HG03060 (cell line): ENCODE measurements at regions not wholly inside any gene's neighbourhood (a gene's known extent, or its start where the extent isn't known, plus 50 kb on each side); places are given as distances from the start of the nearest gene placed in this dataset.
"Not testable (repeated sequence)": the region's sequence is repeated elsewhere in the genome, so short reads cannot be mapped to it uniquely, and the experiment has no call there.

Experiments
- ATAC-seq: cut with Tn5 transposase; IDR thresholded peaks from one replicate; pipeline ENCODE4 v1.9.1; 2021; ENCODE audit warnings: low read depth, moderate number of reproducible peaks; ENCODE audit not compliant: unreplicated experiment

DNA sequence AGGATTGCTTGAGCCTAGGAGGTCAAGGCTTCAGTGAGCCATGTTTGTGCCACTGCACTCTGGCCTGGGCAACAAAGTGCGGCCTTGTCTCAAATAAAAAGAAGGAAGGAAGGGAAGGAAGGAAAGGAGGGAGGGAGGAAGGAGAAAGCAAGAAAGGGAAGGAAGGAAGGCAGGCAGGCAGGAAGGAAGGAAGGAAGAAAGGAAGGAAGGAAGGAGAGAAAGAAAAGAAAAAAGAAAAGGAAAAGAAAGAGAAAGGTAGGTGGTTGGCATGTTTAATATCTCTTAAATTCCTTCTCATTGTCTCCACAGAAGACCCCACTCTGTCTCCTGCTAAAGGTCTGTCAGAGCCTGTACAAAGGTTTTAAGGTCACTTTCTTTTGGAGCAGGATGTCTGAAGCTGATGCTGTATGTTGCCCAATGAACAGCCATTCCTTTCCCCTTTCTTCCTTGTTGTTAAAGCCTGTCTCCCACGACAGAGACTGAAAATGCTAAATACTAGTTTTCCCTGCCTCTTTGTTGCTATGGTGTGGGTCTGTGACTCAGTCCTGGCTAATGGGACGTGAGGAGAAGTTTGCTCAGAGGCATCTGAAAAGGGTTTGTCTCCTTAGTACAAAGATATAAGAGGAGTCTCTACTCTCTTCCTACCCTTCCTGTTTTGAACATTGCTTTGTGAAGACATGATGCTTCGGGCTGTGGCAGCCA is 213.3 kb downstream of the PCSK1 start:
- ATAC-seq, result no peak

DNA sequence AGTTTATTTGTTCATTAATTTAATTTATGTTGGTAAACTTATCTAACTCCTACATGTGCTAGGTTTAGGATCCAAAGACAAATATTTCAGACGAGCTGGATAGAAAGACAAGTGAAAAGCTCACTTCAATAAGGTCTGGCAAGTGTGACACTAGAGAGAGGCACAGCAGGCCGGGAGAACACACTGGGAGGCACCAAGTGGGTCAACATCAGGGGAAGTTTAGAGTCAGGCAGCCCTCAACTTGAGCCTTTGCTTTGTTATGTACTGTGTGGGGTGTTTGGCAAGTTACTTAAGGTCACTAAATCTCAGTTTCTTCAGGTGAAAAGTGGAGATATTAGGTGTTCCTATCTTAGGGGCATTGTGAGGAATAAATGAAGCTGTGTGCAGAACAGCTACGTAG is 214.4 kb downstream of the PCSK1 start:
- ATAC-seq, result no peak

DNA sequence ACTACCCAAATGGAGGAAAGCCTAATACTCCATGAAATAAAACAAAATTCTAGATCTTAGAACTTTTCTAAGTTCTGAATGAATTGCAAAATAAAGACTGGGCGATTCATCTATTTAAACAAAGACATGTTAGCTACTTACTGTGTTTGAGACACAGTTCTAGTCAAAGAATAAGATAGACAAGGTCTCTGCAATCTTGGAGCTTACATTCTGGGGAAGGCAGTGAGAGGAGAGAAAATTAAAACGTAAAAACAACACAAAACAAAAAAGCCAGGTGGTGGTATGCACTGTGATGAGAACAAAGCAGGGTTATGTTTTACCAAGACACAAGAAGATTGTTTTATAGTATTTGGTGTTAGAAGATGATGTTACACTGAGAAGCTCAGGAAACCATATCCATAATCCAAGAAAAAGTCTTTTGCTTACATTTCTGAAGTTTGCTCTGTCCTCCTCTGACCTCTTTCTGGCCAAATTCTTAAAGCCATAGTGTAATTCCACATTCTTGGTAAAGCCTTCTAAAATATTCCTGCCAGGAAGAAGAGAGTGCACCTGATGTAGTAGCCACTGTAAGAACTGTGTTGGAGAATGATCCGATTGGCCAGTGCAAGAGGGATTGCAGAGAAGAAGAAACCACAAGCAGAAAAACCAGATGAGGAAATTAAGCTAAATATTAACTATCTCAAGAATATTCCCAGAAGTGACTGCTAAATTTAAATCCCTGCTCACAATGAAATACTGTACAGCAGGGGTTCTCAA is 218.4 kb downstream of the PCSK1 start:
- no peak for ATAC-seq

DNA sequence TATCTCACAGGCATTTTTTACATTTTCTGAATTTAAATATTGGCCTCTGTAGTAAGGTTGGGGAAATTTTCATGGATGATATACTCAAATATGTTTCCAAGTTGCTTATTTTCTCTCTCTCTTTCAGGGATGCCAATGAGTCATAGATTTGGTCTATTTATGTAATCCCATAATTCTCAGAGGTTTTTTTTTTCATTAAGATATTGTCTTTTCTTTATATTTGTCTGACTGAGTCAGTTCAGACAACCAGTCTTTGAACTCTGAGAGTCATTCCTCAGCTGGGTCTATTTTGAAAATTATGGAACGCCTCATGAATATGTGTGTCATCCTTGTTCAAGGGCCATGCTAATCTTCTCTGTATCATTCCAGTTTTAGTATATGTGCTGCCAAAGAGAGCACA is 223.2 kb downstream of the PCSK1 start:
- ATAC-seq, result no peak

DNA sequence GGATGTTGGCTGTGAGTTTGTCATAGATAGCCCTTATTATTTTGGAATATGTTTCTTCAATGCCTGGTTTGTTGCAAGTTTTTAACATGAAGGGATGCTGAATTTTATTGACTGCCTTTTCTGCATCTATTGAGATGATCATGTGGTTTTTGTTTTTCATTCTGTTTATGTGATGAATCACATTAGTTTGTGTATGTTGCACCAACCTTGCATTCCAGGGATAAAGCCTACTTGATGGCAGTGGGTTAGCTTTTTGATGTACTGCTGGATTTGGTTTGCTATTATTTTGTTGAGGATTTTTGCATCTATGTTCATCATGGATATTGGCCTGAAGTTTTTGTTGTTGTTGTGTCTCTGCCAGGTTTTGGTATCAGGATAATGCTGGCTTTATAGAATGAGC is 225.6 kb downstream of the PCSK1 start:
- ATAC-seq, result no peak

DNA sequence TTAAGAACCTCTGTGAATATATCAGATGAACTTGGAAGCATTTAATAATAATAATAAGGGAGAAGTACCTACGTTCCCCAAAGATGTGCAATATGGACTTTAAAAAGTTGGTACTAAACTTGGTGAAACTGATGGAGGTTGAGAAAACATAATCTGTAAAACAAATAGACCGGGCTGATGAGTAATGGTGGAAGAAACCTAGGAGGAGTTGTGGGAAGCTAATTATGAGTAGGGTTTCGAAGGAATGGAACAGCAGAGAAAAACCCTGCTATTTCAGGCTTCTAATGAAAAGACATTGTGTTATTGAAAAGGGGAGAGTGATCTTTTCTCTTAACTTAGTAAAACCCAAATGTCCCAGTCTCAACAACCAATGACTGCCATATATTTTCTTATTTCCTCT is 229.3 kb downstream of the PCSK1 start:
- ATAC-seq, result no peak

DNA sequence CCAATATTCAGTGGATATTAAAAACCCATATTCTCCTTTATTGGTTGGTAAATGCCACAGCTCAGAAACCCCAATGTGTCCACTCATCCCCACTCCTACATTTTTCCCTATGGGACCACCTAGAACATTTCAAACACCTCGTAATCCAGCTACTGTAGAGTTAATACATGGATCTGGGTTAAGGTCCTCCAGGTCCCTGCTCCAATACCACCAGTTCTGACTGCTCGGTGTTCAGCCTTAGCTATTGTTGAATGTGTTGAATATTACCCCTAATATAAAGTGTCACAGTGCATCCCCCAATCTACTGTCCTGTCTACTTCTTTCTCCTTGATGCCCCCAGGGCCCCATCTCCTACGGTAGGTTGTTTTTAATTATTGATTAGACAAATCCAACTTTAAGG is 231.5 kb downstream of the PCSK1 start:
- no peak for ATAC-seq

DNA sequence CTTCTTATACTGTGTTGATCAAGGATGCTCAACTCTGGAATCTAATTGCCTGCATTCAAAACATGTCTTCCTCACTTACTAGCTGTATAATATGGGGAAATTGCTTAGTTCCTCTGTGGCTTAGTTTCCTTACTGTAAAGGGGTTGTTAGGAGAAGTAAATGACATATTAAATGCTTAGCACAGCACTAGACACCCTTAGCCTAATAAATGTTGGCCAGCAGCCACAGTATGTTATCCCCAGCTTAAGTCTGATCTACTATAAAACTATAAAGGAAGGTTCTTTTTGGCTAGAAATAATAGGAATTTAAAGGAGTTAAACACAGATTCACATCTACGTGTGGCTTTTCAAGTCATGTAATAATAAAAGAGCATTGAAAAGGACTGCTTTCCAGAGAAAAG is 232.4 kb downstream of the PCSK1 start:
- ATAC-seq, result no peak

DNA sequence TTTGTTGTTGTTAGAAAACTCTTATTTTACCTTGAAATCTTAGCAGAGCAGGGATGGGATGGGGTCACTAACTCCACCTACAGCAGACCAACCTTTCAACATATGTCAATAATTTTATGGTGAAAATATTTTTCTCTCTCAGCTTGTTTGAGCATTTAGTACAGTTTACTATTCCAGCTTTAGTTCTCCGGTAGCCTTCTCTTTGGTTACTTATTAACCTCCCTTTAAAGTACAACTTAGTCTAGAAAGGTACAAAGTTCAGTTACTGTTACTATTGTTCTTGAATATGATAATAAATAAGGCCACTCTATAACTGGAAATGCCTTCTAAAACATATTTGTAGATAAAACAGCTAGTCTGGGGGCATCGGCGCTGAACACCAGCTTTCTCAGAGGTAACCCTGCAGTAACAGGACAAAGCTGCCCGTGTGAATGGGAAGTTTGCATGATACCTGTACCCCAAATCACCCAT is 233.3 kb downstream of the PCSK1 start:
- no peak for ATAC-seq

DNA sequence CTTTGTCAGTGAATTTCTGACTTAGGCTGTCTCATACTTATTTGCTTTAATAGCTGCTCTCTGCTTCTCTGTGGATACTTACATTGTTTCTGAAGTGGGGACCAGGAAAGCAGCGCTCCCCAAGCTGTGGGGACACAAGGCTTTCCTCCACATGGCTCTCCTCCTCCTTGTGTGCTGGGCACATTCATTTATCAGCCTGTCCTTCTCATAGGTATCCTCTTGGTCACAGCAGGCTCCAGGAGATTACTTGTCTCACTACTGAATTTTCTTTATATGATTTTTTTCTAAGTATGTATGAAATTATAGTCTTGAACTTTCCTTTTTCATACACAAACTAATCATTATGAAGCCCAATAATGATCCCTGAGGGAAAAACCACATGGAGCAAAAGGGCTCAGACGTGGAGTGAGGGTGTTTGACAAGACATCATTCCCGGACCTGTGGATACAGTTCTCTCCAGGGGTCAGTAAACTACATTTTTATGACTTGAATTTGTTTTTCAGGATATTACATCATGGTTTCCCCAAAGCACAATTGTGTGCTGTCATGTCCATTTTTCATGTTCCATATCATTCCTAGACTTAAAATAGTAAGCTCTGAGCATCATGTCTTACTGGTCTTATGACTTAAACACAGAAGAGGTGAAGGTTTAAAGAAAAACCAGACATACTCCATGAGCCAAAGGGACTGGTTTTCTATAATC is 234.5 kb downstream of the PCSK1 start:
- ATAC-seq, result no peak

DNA sequence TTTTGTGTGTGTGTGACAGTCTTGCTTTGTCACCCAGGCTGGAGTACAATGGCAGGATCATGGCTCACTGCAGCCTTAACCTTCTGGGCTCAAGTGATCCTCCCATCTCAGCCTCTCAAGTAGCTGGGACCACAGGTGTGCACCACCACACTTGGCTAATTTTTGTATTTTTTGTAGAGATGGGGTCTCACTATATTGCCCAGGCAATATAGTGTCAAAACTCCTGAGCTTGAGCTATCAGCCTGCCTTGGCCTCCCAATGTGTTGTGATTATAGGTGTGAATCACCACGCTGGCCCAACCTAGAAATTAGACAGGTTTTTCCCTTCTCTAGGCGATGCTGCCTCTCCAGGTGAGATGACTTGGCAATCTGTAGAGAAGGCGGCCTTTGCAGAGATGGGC is 235.3 kb downstream of the PCSK1 start:
- ATAC-seq, result not testable (repeated sequence)

DNA sequence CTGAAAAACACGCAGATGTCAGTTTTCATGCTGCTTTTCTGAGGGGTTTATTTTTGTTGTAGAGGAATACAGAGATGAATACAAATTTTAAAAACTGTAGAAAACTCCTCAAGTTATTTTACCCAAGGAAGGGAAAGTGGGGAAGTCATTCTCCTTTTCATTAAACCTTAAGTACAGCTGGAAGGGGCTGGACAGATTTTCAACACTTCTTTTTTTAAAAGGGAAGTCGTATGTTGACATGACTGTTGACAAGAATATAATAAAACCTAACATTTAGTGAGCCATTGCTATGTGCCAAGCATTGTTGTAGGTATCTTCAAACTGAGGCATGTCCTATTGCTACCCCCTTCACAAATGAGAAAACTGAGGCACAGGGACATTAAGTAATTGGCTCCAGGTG is 235.7 kb upstream of the ELL2 start:
- ATAC-seq, result no peak

DNA sequence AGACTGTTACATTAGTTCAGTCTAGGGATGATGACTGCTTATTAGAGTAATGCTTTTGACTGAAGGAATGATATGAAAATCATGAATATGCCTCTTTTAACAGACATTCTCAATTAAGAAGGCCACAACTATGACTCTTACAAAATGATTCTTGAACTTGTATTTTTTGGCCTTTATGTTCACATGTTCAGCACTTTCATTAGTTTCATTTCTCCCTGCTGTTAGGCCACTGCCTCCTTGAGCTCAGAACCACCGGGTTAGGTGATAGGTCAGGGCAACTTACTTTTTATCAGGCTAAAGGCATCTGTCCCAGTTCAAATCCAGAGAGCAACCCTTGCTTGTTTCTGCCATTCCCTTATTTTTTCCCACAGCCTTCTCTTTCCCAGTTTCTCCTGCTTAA is 235.2 kb upstream of the ELL2 start:
- no peak for ATAC-seq

DNA sequence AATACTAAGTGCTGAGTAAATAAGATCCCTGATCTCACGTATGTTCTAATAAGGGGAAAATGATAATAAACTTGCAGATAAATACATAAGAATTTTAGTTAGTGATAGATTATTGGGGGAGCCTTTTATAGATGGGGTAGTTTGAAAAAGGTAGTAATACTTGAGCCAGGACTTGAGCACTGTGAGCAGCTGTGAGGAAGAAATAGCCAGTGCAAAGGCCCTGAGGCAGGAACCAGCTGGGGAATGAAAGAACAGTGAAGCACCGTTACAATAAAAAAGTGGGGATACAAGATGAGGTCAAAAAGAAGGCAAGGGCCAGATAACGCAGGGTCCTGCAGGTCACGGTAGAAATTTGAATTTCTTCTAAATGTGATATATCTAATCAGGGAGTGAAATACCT is 234.8 kb upstream of the ELL2 start:
- ATAC-seq, result no peak

DNA sequence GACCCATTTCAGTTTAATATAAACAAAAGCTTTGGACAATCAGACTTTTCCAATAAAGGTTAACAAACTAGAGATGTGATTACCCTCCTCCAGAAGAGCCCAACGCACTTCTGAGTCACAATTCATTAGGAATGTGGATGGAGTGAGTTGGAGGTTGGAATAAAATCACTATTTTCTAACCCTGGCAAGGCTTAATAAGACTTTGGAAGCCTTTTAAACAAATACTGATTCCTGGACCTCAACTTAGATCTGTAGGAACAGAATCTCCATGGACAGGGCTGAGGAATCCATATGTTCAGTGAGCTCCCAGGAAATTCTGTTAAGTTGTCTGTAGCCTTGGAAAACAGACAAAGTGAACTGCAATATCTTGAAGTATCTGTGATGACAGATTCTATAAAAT is 233.5 kb upstream of the ELL2 start:
- no peak for ATAC-seq

DNA sequence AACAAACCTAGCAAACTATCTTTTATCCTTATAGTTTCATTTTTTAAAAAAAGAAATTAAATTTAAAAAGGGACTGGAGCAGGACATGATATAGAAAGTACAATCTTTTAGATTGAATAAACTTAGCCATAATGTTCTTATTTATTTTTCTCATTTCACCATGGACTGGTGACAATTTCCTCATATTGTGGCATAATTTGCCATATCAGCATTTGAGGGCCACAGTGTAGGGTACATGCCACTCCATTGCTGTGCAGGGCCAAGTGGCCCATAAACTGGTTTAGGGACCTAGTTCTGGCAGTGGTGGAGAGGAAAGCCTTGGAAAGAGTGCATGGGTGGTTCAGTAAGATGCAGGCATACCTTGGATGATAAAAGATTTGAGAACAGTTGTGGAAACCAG is 232.9 kb upstream of the ELL2 start:
- ATAC-seq, result no peak

DNA sequence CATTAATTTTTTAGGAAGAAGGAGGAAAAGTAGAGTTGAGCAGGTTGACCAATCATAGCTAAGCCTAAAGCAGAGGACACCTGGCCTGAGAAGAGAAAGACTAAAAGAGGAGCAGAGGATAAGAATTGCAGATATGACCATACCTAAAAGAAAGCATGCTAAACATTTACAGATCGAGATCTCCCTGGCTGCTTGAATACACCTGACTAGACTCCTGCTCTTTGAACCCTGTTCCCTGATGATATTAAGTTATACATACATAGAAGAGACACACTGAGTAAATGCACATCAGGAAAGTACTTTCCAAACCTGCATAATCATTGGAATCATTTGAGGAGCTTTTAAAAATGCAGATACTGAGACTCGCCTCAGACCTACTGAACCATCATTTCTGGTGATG is 232.3 kb upstream of the ELL2 start:
- no peak for ATAC-seq

DNA sequence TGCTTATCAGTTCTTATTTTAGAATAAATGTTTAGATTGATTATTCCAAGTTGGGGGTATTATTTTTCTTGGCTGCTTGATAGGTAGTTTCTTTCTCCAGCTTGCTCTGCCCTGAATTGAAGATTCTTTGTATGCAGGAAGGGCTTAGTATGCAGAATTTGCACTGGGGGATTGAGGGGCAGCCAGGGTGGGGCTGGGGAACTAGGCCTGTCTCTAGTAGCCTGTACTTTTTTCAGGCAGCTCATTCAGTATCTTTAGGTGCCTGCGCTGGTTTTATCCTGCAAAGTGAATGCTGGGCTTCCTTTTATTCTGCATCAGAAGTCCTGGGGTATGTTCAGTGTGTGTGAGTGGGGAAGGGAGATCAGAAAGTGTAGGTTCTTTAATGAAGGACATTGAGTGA is 228.3 kb upstream of the ELL2 start:
- ATAC-seq, result no peak

DNA sequence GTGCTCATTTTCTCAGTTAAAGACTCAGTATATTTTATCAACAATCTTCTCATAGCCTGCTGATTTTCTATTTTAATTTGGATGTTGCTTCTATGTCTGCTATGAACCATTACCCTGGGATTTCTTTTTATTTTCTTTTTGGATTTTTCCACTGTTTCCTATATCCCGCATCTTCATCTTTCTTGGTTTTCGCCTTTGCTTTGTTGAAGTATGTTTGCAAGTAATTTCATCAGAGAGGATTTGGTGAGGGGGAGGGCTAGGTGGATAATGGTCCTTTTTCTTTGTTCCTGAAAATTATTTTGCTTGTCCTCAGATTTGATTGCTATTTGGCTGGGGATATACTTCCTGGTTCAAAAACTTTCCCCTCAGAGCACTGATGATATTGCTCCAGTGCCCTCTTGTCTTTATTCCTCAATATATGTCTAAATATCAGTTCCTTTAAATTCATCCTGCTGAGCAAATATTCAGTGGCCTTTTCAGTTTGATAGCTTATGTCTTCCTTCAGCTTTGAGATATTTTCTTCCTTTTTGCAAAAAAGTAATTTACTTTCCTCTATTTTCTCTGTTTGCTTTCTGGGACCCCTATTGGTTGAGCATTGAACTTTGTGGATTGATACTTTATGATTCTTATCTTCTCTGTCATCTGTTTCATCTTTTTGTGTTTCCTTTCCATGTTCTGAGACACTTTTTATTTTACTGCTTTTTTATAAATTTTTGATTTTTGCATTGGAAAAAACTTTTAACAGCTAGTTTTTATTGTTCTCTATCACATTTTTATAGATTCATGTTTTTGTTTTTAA is 227.6 kb upstream of the ELL2 start:
- ATAC-seq, result no peak

DNA sequence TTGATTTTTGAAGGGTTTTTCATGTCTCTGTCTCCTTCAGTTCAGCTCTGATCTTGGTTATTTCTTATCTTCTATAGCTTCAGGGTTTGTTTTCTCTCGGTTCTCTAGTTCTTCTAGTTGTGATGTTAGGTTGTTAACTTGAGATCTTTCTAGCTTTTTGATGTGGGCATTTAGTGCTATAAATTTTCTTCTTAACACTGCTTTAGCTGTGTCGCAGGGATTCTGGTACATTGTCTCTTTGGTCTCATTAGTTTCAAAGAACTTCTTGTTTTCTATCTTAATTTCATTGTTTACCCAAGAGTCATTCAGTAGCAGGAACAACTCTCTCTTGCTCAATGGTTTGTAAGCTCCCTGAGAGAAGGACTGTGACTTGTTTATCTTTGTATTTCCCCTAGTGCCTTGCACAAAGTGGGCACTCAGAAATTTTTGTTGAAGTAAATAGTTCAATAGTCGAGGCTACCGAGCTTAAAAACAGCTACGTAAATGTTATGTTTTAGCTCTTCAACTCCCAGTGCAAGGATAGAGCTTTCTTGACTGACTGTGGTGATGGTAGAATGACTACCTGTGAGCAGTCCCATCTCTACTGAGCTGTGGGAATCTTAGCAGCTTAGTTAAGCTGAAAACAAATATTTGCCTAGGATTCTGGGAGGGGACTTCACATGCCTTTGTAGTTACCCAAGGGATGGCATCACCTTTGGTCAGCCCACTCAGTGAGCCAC is 225.8 kb upstream of the ELL2 start:
- ATAC-seq, result no peak
